ENCODE measurements at regions not wholly inside any gene's neighbourhood (a gene's known extent, or its start where the extent isn't known, plus 50 kb on each side); places are given as distances from the start of the nearest gene placed in this dataset.
A peak's percentile ranks its signal among the peaks of the same experiment; 100 is the strongest.

DNA sequence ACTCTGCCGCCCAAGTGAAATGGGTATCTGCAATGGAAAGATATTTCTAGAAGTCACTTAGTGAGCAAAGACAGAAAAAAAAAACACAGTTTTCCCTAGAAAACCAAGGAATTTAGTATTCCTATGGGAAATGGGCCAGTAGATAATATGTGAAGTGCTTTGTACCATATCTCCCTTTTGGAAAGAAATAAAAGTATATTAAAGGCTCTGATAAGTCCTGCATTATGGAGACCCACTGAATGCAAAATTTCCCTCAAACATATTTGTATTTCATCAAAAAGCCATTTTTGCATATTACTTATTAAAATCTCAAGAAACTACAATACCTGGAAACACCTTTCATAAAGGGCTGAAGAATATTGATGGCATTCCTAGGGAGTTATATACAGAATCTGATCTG is 51.6 kb upstream of the DYNLRB2 start:
- no peak for DNase-seq (ENCODE audit: low read depth)

DNA sequence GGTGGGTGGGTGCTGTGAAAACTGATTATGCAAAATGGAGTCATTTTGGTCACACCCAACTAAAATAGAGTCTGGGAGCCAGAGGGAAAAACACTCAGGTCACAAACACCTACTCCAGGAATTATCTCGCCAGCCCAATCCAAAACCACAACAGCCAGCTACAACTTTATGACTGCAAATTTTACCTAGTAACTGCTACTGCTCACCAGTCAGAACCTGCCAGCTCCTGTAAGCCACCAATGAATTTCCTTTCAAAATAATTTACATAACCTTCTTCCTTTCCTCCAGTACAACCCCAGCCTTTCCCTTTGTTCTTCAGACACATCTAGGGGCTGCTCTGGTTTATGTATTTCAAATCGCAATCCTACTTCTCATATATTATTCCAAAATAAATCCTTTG is 52.6 kb upstream of the DYNLRB2 start:
- no peak for DNase-seq (ENCODE audit: low read depth)

DNA sequence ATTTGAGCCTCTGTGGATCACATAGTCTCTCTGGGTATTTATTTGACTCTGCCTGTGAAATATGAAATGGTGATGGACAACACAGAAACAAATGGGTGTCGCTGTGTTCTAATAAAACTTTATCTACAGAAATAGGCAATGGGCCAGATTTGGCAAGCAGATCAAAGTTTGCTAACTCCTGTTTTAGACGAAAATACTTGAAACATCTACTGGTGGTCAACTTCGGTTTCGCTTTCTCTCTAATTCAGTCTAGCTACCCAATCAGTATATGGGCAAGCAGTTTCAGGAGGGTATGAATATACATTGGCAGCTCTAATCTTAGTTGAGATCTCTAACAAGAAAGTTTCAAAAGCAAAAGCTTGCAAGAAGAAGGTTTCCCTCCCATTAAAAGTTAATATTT is 60.1 kb upstream of the DYNLRB2 start:
- DNase-seq (ENCODE audit: low read depth): no peak

DNA sequence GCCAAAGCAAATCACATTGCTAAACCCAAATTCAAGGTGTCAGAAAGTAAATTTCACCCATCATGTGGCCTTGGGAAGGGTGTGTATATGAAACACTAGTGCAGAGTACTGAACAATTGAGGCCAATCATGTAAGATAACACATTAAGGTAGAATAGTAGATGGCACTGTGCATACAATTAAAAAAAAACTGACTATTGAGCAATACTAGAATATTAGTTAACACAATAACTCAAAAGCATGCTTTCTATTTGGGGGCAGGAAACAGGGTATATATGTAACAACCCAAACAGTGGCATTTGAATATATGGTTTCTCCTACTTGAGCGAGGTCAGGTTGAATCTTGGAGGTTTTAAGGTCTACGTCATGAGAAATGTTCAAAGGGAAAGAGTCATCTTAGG is 63.0 kb upstream of the DYNLRB2 start:
- no peak for DNase-seq (ENCODE audit: low read depth)

DNA sequence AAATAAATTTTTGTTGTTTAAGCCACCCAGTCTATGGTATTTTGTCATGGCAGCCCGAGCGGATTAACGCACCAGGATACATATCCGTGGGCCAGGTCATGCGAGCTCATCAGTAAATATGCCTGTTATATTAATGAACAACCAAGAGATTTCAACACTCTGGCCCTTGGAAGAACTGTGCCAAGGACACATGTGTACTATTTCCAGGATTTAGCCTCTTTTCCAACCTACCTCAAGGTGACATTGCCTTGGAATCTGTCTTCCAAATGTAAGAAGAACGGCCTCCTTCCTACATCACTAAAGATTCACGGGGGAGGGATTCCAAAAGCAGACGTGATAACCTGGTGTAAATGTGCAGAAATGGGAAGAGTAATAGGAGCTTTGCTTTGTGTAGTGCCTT is 72.8 kb upstream of the DYNLRB2 start:
- no peak for DNase-seq (ENCODE audit: low read depth)

DNA sequence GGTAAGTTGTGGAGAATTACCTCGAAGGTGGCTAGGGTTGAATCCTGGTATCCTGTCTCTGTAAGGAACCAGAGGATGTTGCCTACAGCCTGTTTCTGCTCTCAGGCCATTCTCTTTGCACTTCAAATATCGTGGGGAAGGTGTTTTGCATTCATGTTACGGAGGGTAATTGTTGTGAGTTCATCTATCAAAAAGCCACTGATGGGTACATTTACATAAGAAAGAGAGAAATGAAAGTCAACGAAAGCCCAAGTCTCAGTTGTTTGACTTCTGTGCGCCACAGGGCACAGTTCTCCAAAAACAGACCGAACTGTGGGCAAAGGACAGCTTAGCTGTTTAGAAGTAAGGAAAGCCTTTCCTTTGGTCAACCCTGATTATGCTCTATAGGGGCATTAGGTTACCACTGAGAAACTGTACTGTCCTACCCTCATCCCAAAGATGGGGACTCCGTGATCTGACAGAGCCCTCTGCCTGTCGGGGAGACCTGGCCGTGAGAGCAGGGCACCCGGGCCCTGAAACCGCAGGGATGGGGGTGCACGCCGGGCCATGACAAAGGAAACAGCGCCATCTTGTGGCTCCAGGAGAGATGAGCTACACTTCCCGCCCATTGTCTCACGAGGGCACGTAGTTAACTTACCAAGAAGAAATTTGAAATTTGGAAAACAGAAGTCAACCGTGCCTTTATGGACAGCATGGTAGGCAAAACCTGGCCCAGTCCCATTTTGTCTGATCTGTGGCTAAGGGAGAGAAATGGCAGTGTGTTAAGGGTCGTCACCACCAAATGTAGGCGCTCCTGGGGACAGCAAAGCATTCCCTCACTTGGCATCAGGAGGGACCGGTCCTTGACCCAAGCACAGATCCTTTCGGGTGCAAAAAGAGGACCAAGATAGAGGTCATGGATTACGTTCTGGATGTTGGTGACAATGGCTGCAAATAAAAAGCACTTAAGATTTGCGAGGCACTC is 74.5 kb upstream of the DYNLRB2 start:
- peak; percentile 70 for DNase-seq (ENCODE audit: low read depth)

DNA sequence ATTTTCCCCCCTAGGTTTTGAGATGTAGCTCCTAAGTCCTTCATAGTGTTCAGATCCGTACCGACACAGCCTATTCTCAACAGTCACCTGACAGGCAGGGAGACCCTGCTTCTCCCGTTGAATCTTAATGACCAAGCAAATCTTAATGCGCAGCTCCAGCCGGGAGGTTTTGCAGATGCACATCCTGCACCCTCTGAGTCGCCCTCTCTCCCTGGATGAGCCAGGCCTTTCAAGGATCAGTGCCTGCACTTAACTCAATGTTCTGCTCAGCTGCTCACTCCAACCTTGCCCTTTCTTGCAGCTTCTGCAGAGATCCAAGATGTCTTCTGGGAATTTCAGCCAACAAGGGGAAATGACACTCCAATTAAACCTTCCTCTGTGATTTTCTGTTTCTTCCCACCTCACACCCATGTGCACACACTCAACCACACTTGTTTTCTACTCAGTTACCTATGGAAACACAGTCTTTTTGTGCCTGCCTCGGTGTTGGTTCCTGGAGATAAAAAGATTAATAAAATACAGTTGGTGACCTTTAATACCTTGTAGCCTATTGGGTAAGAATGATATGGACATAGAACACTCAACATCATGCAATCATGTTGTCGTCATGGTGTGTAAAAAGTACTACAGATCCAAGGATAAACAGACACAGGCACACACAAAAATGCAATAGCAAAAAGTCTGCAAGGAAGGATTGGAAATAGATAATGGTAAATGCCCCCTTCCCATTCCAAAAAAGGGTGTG is 76.9 kb upstream of the DYNLRB2 start:
- DNase-seq (ENCODE audit: low read depth): no peak

DNA sequence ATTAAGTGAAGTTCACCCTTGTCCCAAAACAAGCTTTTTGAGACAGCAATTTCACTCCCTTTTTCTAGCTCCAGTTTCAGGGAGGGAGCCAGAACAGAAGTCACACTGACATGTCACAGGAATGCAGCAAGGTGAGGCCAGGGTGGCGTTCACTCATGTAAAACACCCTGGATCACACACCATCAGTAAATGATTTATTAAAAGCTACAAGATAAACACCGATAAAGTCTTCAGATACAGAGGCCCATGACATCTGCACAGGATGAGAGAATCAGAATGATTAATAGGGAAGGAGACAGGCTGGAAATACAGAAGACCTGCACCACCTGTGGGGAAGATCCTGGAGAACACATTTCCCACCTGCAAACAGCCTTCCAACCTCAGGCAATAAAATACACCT is 77.5 kb upstream of the DYNLRB2 start:
- DNase-seq (ENCODE audit: low read depth): no peak

DNA sequence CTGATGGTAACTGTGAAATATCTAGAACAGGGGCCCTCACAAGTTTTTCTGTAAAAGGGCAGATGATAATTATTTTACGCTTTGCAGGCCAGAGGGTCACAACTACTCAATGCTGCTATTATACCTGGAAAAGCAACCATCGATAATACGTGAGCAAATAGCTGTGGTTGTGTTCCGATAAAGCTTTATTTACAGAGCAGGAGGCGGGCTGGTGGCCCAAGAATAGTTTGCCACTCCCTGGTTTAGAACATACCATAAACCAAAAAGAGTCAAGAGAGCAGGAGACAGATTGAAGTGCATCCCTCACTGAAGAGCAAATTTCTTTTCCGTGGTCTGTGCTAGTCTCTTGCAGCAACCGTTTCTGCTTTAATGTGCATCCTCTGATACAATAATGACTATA is 77.9 kb upstream of the DYNLRB2 start:
- no peak for DNase-seq (ENCODE audit: low read depth)

DNA sequence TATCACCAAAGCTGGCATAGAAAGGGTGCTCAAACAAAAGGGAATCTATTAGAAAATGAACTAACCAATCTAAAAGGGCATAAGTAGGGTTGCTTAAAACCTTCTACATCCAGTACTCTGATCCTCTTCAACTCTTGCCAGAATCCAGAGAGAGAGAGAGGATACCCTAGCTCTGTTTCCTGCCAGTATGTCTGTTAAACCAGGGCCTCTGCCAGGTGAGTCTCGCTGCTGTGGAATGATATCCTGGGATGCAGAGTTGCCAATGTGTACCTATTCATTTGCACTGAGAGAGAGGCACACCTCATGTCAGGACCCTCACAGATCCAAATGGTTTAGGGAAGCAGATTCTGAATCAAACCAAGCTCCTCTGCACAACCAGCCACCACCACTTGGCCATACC is 79.8 kb upstream of the DYNLRB2 start:
- no peak for DNase-seq (ENCODE audit: low read depth)

DNA sequence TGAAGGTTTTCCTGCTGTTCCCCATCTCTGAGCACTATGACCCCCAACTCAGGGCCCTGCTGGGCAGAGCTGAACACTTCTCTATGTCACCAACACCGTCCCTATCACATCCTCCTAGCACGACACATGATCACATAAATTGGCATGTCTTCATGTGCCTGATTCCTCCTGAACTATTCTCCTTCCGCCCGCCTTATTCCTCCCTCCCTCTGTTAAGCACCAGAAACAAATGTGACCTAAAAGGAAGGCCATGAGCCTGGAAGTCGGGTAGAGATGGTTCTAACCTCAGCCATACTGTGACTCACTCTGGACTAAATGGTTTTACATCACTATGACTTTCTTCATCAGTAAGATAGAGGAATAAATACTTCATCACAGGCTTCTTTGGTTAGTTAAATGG is 80.8 kb upstream of the DYNLRB2 start:
- no peak for DNase-seq (ENCODE audit: low read depth)

DNA sequence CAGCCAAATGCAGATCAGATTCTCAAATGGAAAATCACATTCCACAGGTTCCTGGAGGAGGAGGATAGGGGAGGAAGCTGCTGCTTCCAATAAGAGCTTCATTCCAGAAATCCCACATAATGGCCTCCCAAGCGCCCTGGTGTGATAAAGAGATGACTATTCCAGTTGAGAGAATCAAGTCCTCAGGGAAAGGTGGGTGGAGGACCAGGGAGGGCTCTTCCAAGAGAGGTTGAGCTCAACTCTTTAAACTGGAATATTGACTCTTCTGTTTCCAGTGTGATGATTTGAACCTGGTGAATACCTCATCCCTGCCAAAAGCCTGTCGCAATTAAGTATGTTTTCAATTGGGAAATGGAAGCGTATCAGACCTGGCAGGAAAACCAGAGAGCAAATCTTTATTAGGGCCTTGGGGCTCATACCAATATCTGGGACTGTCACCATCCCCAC is 81.4 kb upstream of the DYNLRB2 start:
- peak; percentile 22 for DNase-seq (ENCODE audit: low read depth)

DNA sequence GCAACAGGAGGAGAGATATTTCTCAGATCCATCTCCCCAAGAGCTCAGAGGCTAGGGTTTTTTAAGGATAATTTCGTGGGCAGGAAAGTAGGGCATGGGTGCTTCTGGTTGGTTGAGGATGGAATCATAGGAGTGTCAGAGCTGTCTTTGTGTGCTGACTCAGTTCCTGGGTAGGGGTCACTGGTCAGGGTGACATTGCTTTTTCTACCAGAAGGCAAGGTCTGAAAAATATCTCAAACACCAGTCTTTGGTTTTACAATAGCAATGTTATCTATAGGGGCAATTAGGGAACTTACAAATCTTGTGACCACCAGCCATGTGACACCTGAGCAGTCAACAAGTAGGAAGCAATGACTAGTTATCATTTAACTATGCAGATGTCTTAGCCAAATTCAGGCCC is 82.9 kb upstream of the DYNLRB2 start:
- no peak for DNase-seq (ENCODE audit: low read depth)

DNA sequence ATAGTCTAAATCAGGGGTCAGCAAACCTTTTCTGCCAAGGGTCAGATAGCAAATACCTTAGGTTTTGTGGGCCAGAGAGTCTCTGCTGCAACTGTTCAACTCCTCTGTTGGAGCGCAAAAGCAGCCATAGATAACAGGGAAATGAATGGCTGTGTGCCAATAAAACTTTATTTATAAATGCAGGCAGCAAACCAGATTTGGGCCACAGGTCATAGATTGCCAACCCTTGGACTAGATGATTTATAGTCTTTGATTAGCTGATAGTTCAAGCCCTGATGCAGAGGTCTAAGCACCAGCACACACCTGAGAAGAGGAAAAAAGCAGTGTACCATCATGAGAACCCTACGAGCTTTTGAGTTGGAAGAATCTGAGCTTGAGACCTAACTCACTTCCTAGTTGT is 86.0 kb upstream of the DYNLRB2 start:
- DNase-seq (ENCODE audit: low read depth): no peak

DNA sequence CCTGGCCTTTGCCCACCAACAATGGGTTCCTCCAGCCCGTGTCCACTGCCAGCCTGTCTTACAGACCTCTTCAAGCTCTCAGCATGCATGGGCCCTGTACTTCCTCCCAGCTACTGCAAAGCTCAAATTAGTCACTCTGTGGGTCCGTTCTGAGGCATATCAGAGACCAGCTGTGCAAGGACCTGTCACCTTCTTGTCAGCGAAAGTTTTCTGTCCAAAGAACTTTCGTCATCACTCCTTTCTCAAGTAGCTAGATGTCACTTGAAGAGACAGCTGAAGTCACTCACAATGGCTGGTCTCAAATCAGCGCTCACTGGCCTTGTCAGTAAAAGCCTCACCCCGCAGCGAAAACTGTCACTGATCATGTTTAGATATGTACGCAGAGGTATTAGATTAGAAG is 91.4 kb upstream of the DYNLRB2 start:
- no peak for DNase-seq (ENCODE audit: low read depth)

DNA sequence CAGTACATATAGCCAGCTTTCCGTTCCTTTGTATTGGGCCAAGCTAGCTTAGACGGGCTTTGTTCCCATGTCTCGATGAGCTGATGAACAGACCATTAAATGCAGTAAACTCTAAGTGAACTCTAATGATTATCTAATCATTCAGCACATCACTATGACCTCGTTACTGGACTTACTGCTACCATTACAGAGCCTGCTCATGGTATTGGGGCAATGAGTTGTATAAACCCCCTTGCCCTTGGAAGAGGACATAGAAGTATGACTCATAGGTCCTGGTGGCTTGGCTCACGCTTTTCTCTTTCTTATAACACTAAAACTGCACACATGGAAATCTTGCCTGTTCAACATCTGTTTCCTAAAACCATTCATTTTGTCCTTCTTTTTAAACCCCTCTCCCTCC is 93.6 kb upstream of the DYNLRB2 start:
- no peak for DNase-seq (ENCODE audit: low read depth)

DNA sequence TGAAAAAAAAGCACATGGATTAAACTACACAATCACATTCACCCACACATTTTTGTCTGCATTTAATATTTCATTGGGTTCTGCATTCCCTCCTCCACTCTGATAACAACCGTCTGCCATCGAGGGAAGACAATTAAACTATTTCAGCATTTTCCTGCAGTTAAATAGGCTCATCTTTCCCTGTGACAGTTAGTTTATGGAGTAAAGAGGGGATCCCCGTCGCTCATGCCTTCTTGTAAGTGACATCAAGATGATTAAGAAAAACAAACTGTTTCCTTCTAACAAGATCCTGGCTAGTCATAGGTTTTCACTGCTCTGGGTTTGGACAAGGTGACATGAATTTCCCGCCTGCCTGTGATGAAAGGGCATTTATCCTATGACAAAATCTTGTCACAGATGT is 98.0 kb upstream of the DYNLRB2 start:
- DNase-seq (ENCODE audit: low read depth): no peak

DNA sequence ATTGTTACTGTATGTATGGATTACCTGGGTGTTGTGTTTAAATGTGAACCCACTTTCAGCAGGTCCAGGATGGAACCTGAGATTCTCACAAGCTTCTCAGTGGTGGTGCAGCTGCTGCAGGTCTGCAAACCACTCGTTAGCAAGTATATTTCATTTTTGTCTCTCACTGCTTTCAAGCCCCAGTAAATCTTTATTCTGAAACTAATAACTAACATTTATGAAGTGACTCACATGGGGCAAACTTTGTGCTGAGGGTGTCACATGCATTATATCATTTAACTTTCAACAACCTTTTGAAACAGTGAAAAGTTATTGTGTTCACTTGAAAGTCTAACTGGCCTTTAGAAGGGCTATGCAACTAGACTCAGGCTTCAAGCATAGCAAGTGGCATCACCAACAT is 98.9 kb upstream of the DYNLRB2 start:
- DNase-seq (ENCODE audit: low read depth): no peak

DNA sequence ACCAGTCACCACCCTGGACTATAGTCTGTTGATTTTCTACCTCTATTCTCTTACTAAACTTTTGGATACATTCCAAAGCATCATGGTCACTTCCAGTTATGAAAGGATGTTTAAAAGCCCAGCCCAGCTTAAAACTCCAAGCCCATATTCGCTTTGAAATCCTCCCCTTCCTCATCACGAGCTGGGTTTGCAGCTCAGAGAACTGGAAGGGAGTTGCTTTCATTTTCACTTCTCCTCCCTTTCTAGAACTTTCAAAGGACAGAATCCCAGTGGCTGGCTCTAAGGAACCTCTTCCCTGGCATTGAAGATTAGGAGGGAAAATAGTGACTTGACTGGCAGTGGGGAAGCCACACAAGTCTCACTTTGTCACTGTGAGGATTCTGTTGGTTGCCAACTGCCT is 100.1 kb upstream of the DYNLRB2 start:
- DNase-seq (ENCODE audit: low read depth): no peak

DNA sequence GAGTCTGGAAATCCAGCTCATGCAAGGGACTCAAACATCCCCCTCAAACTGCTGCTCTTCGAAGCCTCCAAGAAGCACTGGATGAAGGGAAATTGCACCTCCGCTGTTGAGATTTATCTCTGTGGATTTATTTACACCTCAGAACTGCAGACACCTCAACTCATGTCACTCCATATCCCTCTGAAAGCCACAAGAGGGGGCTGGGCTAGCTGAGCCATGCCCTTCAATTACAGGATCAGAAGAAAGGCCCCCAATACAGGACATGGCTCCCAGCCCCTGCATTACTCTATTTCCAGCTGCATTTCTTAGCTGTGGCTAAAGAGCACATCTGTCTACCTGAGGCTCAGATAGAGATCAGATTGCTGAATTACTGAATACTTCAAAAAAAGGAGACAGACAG is 103.1 kb upstream of the DYNLRB2 start:
- DNase-seq (ENCODE audit: low read depth): no peak

DNA sequence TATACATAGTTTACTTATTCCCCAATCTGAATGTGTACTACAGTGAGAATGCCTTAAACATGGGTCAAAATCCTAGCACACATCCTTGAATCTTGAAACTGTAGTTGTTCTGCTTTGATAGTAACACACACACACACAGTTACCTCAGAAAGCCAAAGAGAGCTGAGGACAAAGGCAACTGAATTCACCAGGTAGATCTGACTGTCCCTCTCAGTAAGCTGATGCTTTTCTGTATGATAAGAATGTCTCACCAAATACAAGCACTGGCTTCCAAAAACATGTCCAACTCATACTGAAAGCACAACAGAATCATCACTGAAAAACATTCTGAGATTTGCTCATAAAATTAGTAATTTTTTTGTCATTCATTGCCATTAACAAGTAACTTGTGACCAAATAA is 104.3 kb upstream of the DYNLRB2 start:
- no peak for DNase-seq (ENCODE audit: low read depth)

DNA sequence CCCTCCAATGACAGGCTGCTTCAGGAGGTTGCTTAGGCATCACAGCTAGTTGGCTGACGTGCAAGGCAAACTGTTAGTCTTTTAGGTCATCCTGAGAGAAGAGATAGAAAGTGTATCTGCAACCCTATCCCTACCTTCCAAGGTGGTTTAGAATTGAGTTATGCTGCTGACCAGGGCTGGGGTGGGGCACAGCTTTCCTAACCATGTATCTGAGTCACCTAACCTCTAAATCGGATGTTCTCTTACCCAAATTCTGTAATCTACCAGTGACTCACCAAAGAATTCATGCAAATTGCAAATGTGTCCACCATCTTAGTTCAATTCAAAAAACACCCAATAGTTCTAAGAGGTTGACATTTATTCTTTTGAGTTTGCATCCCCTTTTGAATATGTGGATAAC is 107.2 kb upstream of the DYNLRB2 start:
- peak; percentile 66 for DNase-seq (ENCODE audit: low read depth)

DNA sequence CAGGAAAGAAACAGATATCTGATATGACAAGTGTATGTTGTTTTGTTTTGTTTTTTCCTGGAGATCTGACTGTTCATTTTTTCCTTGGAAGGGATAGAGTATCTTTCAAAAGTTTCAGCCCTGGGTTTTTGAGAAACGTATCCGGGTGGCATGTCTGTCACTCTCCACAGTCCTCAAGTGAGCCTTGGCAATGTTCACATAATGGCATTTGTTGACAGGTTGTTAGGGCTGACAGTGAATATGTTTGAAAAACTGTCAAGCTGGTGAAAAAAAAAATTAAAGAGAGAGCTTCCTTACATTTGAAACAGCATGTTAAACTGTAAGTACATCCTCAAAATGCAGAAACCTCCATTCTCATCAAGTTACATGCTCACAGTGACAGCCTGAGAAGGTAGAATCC is 113.0 kb upstream of the DYNLRB2 start:
- DNase-seq (ENCODE audit: low read depth): no peak

Measured in Daoy (cell line).